Esophagus squamous epithelium (tissue), 4 donors: ENCODE measurements at regions not wholly inside any gene's neighbourhood (a gene's known extent, or its start where the extent isn't known, plus 50 kb on each side); places are given as distances from the start of the nearest gene placed in this dataset.

ENCODE experiments used
- CTCF ChIP-seq, 6 experiments: fragments of 450-650 bp in 4 of 6; fragments of 200-600 bp in 2 of 6; sonication (generic) in 2 of 6; IDR thresholded peaks; one replicate each; pipeline ENCODE4 v1.5.1; 2016 to 2019; ENCODE audit warnings: antibody characterized with exemption in 6 of 6, mild to moderate bottlenecking in 4 of 6, moderate library complexity in 4 of 6
- POLR2A ChIP-seq, 4 donors: fragments of 450-650 bp; IDR thresholded peaks; one replicate each; pipeline ENCODE4 v1.6.1; 2017; ENCODE audit warnings: antibody characterized with exemption in 4 of 4, mild to moderate bottlenecking in 4 of 4, moderate library complexity in 3 of 4

- TF ChIP-seq POLR2A (IDR thresholded peaks at IDR 0.05): no peak
- no peak for TF ChIP-seq CTCF (IDR thresholded peaks at IDR 0.05)
Observed at GRCh38 chr2:65687614-65688013, 255.2 kb upstream of the SPRED2 start.
